Stimulated activated CD8-positive, alpha-beta memory T cell treated with anti-CD3 and anti-CD28 coated beads, Interleukin-7, amount 100 ng/mL, for 24 hours (primary cell): ENCODE measurements at regions not wholly inside any gene's neighbourhood (a gene's known extent, or its start where the extent isn't known, plus 50 kb on each side); places are given as distances from the start of the nearest gene placed in this dataset.
"Not testable (repeated sequence)": the region's sequence is repeated elsewhere in the genome, so short reads cannot be mapped to it uniquely, and the experiment has no call there.

Experiments used
- DNase-seq: peaks from one replicate; pipeline ENCODE4 v3.0.0-alpha.2; 2020; ENCODE audit warnings: low read depth

- no peak for DNase-seq
These were observed 212.6 kb upstream of the ATP10A start for GRCh38 chr15:26075770-26076169.

- DNase-seq, result no peak
These were observed 210.6 kb upstream of the ATP10A start for GRCh38 chr15:26073430-26074333.

- DNase-seq, result no peak
These were observed 207.0 kb upstream of the ATP10A start for GRCh38 chr15:26070095-26070532.

GRCh38 chr15:26069231-26069641 is 206.1 kb upstream of the ATP10A start:
- DNase-seq, result no peak

- DNase-seq, result no peak
These were observed 203.8 kb upstream of the ATP10A start for GRCh38 chr15:26066896-26067295.

- no peak for DNase-seq
These were observed 202.6 kb upstream of the ATP10A start for GRCh38 chr15:26065723-26066122.

GRCh38 chr15:26061248-26061647 is 198.1 kb upstream of the ATP10A start:
- no peak for DNase-seq

GRCh38 chr15:26056766-26057165 is 193.6 kb upstream of the ATP10A start:
- not testable (repeated sequence) for DNase-seq

- no peak for DNase-seq
These were observed 188.9 kb upstream of the ATP10A start for GRCh38 chr15:26051761-26052675.

GRCh38 chr15:26050984-26051383 is 187.9 kb upstream of the ATP10A start:
- no peak for DNase-seq

- no peak for DNase-seq
These were observed 187.0 kb upstream of the ATP10A start for GRCh38 chr15:26049900-26050657.

GRCh38 chr15:26048669-26049068 is 185.5 kb upstream of the ATP10A start:
- DNase-seq, result no peak

- no peak for DNase-seq
These were observed 182.4 kb upstream of the ATP10A start for GRCh38 chr15:26045516-26045915.

GRCh38 chr15:26043018-26043417 is 179.9 kb upstream of the ATP10A start:
- no peak for DNase-seq

- no peak for DNase-seq
These were observed 175.6 kb upstream of the ATP10A start for GRCh38 chr15:26038693-26039092.

GRCh38 chr15:26037369-26037768 is 174.2 kb upstream of the ATP10A start:
- DNase-seq, result no peak

GRCh38 chr15:26033493-26033892 is 170.4 kb upstream of the ATP10A start:
- no peak for DNase-seq

- DNase-seq, result no peak
These were observed 169.2 kb upstream of the ATP10A start for GRCh38 chr15:26032162-26032846.

GRCh38 chr15:26029586-26029985 is 166.5 kb upstream of the ATP10A start:
- DNase-seq, result not testable (repeated sequence)

- no peak for DNase-seq
These were observed 166.0 kb upstream of the ATP10A start for GRCh38 chr15:26029146-26029545.

GRCh38 chr15:26028086-26028740 is 165.1 kb upstream of the ATP10A start:
- no peak for DNase-seq
